ENCODE measurements at regions not wholly inside any gene's neighbourhood (a gene's known extent, or its start where the extent isn't known, plus 50 kb on each side); places are given as distances from the start of the nearest gene placed in this dataset.

GRCh38 chr3:64827431-64827830 lies 139.6 kb upstream of the ADAMTS9 start:
- Mint-ChIP-seq H3K4me1 (peaks cover 29% of the 10 kb centered on the region), H3K4me3 (no peak overlapping the region), H3K9me3 (no peaks in the 10 kb centered on the region), H3K36me3 (no peaks in the 10 kb centered on the region), H3K27me3 (ENCODE audit: low read depth) (peaks cover 53% of the 10 kb centered on the region), H3K27ac (no peak overlapping the region)
- DNase-seq (ENCODE audit: low spot score) (no peak), ATAC-seq (no peak)
- CTCF ChIA-PET = no interaction called here
- no peak for TF ChIP-seq ZNF281 (CRISPR knock-in tag; IDR thresholded peaks at IDR 0.05)
- no peak for TF ChIP-seq FOXP4 (CRISPR knock-in tag; IDR thresholded peaks at IDR 0.05)
- TF ChIP-seq ATF3 (CRISPR knock-in tag; conservative IDR thresholded peaks at IDR 0.05) = no peak
- TF ChIP-seq TCF7 (CRISPR knock-in tag; IDR thresholded peaks at IDR 0.05; ENCODE audit: low read depth) = no peak
- no peak for TF ChIP-seq E2F5 (CRISPR knock-in tag; IDR thresholded peaks at IDR 0.05)
- no peak for TF ChIP-seq ZNF425 (CRISPR knock-in tag; conservative IDR thresholded peaks at IDR 0.05)
- TF ChIP-seq ZNF232 (CRISPR knock-in tag; IDR thresholded peaks at IDR 0.05) = no peak
- no peak for TF ChIP-seq ZNF263 (CRISPR knock-in tag; IDR thresholded peaks at IDR 0.05; ENCODE audit: low read depth)
- TF ChIP-seq E2F4 (CRISPR knock-in tag; IDR thresholded peaks at IDR 0.05; ENCODE audit: borderline replicate concordance, low read depth) = no peak
- TF ChIP-seq CREM (CRISPR knock-in tag; IDR thresholded peaks at IDR 0.05) = no peak
- no peak for TF ChIP-seq NFE2L1 (CRISPR knock-in tag; IDR thresholded peaks at IDR 0.05)
- no peak for TF ChIP-seq PREB (CRISPR knock-in tag; IDR thresholded peaks at IDR 0.05; ENCODE audit: borderline replicate concordance)
- no peak for TF ChIP-seq SP1 (CRISPR knock-in tag; conservative IDR thresholded peaks at IDR 0.05)
- no peak for TF ChIP-seq ATF6 (CRISPR knock-in tag; IDR thresholded peaks at IDR 0.05)
- TF ChIP-seq ZSCAN18 (CRISPR knock-in tag; IDR thresholded peaks at IDR 0.05) = no peak
- TF ChIP-seq ZNF423 (CRISPR knock-in tag; IDR thresholded peaks at IDR 0.05) = no peak
- POLR2A ChIA-PET = no interaction called here

Data from WTC11 (cell line).